Epithelial cell of prostate (primary cell): ENCODE measurements at regions not wholly inside any gene's neighbourhood (a gene's known extent, or its start where the extent isn't known, plus 50 kb on each side); places are given as distances from the start of the nearest gene placed in this dataset.

Experiments used
- DNase-seq: peaks from one replicate; pipeline ENCODE4 v3.0.0-alpha.2; 2011; ENCODE audit warnings: low read depth, low spot score
- H3K27ac ChIP-seq: fragments of 450-650 bp; 2 replicates; pipeline ENCODE4 v1.5.1; 2017; ENCODE audit warnings: mild to moderate bottlenecking

- no peak overlapping the region for H3K27ac ChIP-seq
- DNase-seq = no peak
Measured at GRCh38 chr16:63628812-63629211, 1493.1 kb downstream of the CDH11 start.

GRCh38 chr16:63625126-63625525 lies 1496.7 kb downstream of the CDH11 start:
- no peak overlapping the region for H3K27ac ChIP-seq
- DNase-seq = no peak

GRCh38 chr16:63623551-63624039 lies 1498.3 kb downstream of the CDH11 start:
- no peak for DNase-seq
- H3K27ac ChIP-seq = no peak overlapping the region

- H3K27ac ChIP-seq = no peak overlapping the region
- DNase-seq = no peak
Measured at GRCh38 chr16:63618896-63619485, 1502.9 kb downstream of the CDH11 start.

- no peak overlapping the region for H3K27ac ChIP-seq
- peak; percentile 8 for DNase-seq
Measured at GRCh38 chr16:63617990-63618763, 1503.7 kb downstream of the CDH11 start.

GRCh38 chr16:63617047-63617989 lies 1504.5 kb downstream of the CDH11 start:
- DNase-seq = no peak
- H3K27ac ChIP-seq = no peak overlapping the region

GRCh38 chr16:63614429-63614828 lies 1507.4 kb downstream of the CDH11 start:
- H3K27ac ChIP-seq = peak overlapping the region; percentile 20
- DNase-seq = no peak

- peak overlapping the region; percentile 20 for H3K27ac ChIP-seq
- DNase-seq = peak; percentile 1
Measured at GRCh38 chr16:63613701-63614100, 1508.2 kb downstream of the CDH11 start.

GRCh38 chr16:63612462-63613227 lies 1509.2 kb downstream of the CDH11 start:
- DNase-seq = no peak
- no peak overlapping the region for H3K27ac ChIP-seq

- H3K27ac ChIP-seq = no peak overlapping the region
- DNase-seq = no peak
Measured at GRCh38 chr16:63606778-63607177, 1515.1 kb downstream of the CDH11 start.

GRCh38 chr16:63602206-63602927 lies 1519.5 kb downstream of the CDH11 start:
- H3K27ac ChIP-seq = no peak overlapping the region
- DNase-seq = no peak

GRCh38 chr16:63596716-63597115 lies 1525.1 kb downstream of the CDH11 start:
- no peak for DNase-seq
- no peak overlapping the region for H3K27ac ChIP-seq

- no peak overlapping the region for H3K27ac ChIP-seq
- DNase-seq = no peak
Measured at GRCh38 chr16:63592852-63593251, 1529.0 kb downstream of the CDH11 start.

- DNase-seq = no peak
- no peak overlapping the region for H3K27ac ChIP-seq
Measured at GRCh38 chr16:63581570-63581969, 1540.3 kb downstream of the CDH11 start.

GRCh38 chr16:63578791-63579190 lies 1542.6 kb upstream of the CDH8 start:
- no peak for DNase-seq
- no peak overlapping the region for H3K27ac ChIP-seq

- H3K27ac ChIP-seq = no peak overlapping the region
- no peak for DNase-seq
Measured at GRCh38 chr16:63577891-63578290, 1541.7 kb upstream of the CDH8 start.

- no peak for DNase-seq
Measured at GRCh38 chr16:63575041-63575440, 1538.8 kb upstream of the CDH8 start.

GRCh38 chr16:63568164-63568563 lies 1531.9 kb upstream of the CDH8 start:
- no peak for DNase-seq
- H3K27ac ChIP-seq = no peak overlapping the region

More at GRCh38 chr16:63575041-63575440, 1538.8 kb upstream of the CDH8 start:
- H3K27ac ChIP-seq = no peak overlapping the region

- no peak for DNase-seq
- H3K27ac ChIP-seq = no peak overlapping the region
Measured at GRCh38 chr16:63563819-63564505, 1527.7 kb upstream of the CDH8 start.
